Stimulated activated CD4-positive, alpha-beta T cell treated with anti-CD3 and anti-CD28 coated beads, Interleukin-15, amount 100 ng/mL, for 1 hour (primary cell): ENCODE measurements at regions not wholly inside any gene's neighbourhood (a gene's known extent, or its start where the extent isn't known, plus 50 kb on each side); places are given as distances from the start of the nearest gene placed in this dataset.
"Not testable (repeated sequence)": the region's sequence is repeated elsewhere in the genome, so short reads cannot be mapped to it uniquely, and the experiment has no call there.

Experiments
- DNase-seq, 2 donors: peaks; one replicate each; pipeline ENCODE4 v3.0.0-alpha.2; 2020; ENCODE audit warnings: low read depth in 1 of 2, low spot score in 1 of 2

DNA sequence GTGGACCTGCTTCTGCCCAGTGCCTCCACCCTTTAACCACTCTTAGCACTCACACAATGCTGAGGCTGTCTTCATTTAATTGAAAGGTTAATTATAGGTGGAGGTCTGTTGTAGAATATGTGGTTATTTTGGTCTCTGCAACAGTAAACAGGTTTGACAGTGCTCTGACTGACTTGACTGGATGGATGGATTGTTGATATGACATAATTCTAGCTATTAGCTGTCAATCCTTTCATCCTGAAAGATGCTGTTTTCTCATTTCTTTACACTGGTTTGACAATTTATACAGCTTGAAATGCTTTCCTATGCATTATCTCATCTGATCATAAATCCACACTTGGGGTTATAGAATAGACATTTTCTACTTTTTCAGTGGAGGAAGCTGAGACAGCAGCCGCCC is 210.7 kb downstream of the CDH26 start:
- DNase-seq = no peak

DNA sequence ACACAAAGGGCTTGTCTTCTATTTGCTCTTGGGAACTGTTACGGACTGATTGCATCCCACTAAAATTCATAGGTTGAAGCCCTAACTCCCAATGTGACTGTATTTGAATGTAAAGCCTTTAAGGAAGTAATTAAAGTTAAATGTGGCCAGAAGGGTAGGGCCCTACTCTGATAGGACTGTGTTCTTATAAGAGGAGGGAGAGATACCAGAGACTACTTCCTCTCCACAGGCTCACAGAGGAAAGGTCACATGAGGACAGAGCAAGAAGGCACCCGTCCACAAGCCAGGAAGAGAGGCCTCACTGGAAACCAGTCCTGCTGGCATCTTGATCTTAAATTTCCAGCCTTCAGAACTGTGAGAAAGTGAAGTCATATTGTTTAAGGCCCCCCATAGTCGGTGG is 211.9 kb downstream of the CDH26 start:
- no peak for DNase-seq

DNA sequence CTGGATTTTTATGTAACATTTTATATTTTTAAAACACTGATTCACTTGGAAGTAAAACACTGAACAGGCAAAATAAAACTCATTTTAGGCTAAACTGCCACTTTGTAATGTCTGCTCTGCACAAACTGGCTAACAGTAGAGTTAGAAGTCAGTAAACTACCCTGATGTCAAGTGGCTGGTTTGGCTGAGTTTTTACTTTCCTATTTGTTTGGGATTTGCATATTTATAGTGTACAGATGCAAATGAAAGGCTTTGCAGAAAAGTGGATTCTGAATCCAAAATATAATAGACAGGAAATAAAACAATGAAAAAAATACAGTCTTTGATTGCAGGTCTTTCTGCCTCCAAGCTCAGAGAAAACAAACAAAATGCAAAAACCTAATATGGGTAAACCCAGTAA is 213.1 kb downstream of the CDH26 start:
- DNase-seq = no peak

DNA sequence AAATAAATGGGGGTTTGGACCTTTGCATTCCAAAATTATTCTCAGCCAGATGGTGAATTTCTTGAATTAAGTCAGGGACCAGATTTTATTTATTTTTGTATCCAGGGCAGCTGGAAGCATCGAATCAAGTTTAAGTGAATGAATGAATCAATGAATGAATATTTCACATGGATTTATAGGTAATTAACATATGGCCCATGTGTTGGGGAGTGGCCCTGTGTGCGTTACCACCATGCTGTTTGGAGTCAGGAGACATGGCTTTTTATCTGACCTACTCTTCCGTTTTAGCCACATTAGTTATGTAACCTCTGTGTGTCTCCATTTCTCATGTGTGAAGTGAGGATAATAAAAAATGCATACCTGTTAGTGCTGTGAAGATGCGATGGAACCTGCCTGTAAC is 213.5 kb downstream of the CDH26 start:
- DNase-seq = no peak

DNA sequence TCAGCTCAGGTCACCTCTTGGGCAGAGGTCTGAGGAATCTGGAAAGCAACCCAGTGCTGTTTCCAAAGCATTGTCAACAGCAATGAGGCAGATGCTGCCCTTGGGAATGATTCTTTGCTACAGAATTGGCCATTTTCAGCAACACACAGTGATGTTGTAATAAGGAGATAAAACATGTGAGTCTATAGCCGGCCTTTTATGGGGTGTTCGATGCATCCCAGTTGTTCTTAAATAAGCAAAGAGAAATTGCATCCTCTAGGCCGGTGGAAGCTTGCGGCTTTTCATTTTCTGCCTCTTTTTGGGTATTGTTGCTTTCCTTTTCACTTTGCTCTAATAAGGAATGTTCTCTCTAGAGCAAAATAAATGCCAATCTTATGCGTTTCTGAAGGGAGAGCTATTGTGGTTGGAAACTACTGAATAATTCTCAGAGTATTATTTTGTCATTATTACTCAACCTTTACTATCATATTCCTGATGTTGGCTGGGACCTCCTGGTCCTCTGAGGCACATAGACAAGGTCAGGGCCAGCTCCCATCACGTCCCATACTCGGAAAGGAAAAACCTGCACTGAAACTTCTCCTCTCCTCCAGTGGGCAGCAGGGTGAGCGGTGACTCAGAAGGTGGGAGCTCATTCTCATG is 214.2 kb downstream of the CDH26 start:
- no peak for DNase-seq

DNA sequence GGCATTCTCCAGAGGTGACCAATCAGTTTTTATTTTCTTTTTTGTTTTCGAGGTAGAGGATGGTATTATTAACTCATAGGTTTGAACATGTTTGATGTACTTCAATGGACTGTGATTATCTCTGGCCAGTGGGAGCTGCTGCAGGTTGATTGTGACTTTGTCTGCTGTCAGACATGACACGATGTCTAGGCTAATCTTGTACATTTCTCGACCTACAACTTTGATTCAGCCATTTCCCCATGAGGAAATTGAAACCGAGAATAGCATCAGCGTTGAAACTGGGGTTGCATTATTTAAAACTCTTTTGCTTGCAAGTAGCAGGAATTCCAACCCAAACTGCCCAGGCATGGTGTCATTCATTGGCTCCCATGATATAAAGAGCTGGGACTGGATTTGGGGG is 218.9 kb downstream of the CDH26 start:
- no peak for DNase-seq

DNA sequence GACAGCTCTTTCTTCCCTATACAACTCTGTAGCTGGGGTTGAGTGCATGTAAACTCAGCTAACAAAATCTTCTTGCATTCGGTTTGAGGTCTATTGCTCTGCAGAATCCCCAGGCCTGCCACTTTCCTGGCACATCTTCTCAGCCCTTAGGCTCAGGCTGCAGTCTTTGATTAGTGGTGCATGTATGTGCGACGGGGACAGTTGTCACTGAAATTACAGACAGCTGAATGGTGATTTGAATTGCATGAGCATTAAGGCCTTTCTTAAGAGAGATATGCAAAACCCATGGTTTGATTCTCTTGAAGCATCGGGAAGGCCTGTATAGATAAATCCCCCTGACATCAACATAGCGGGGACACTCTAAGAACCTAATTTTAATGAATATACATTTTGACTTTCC is 222.8 kb downstream of the CDH26 start:
- no peak for DNase-seq

DNA sequence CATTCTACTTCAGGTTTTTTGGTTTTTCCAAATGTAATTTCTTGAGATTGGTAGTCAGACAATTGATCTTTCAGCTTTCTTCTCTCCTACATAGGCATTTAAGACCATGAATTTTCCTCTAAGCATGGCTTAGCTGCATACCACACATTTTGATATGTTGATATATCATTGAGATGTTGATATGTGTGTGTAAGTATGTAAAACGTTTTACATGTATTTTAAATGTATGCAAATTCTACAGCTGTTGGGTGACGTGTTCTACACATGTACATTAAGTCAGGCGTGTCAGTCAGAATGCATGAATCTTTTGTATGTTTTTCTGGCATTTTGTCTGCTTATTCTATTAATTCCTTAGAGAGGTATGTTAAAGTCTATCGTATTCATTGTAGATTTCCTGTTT is 228.2 kb downstream of the CDH26 start:
- no peak for DNase-seq

DNA sequence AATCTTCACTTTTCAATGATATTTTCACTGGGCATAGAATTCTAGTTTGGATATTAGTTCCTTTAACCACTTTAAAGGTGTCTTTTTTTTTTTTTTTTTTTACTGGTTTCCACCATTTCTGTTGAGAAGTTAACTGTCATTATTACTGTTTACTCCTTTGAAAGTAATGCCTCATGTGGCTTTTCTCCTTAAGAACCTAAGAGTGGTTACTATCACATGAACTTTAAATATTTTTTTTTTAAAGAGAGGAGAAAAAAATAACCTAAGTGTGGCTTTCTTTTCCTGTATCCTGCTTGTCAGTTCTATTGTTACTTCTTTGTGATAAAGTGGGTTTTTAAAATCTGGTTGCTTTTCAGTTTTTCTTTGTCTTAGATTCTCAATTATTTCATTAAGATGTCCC is 229.5 kb downstream of the CDH26 start:
- no peak for DNase-seq

DNA sequence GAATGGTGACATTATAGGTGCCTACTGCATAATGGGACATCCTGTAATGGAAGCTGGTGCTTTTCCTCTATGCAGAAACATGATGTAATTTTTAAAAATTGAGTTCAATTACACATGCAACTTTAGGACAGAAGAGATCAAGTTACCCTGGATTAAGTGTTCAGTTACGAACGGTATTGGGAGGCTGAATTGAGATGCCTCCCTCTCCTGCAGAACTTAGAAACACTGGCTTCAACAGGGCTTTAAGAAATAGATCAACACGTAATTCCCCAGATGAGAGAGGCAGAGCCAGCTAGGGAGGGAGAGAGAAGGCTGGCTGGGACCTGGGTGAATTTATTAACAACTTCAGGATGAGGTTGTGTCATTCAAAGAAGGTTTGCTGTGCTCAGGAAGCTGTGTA is 232.8 kb downstream of the CDH26 start:
- DNase-seq = no peak

DNA sequence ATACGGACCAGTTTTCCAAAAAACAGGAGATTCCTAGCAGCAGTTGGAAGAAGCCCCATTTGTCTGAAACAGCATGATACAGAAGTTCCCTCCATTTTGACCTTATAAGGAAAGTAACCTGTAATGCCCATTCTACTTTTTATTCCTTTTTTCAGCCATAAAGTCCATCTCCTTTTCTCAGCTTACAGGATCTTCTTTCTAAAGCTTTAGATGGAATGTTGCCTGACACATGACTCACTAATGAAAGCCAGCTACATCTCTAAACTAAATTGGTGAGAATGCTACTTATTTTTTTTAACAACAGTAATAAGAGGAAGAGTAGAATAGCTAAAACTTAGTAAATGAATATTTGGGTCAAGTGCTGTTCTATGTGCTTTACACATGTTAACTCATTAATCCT is 234.1 kb downstream of the CDH26 start:
- DNase-seq = no peak

DNA sequence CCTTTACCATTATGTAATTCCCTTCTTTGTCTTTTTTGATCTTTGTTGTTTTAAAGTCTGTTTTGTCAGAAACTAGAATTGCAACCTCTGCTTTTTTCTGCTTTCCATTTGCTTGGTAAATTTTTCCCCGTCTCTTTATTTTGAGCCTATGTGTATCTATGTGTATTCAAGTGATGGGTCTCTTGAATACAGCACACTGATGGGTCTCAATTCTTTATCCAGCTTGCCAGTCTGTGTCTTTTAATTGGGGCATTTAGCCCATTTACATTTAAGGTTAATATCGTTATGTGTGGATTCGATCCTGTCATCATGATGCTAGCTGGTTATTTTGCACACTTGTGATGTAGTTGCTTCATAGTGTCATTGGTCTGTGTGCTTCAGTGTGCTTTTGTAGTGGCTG is 240.9 kb downstream of the CDH26 start:
- DNase-seq = not testable (repeated sequence)

DNA sequence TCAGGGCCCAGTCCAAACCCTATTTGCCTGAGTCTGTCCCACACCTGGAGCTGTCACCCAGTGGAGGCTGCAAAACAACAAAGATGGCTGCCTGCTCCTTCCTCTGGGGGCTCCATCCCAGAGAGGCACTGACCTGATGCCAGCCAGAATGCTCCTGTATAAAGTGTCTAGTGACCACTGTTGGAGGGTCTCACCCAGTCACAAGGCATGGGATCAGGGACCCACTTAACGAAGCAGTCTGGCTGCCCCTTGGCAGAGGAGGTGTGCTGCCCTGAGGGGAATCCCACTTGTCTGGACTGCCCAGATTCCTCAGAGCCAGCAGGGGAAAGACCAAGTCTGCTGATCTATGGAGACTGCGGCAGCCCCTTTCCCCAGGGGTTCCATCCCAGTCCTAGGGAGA is 241.6 kb downstream of the CDH26 start:
- DNase-seq = no peak

DNA sequence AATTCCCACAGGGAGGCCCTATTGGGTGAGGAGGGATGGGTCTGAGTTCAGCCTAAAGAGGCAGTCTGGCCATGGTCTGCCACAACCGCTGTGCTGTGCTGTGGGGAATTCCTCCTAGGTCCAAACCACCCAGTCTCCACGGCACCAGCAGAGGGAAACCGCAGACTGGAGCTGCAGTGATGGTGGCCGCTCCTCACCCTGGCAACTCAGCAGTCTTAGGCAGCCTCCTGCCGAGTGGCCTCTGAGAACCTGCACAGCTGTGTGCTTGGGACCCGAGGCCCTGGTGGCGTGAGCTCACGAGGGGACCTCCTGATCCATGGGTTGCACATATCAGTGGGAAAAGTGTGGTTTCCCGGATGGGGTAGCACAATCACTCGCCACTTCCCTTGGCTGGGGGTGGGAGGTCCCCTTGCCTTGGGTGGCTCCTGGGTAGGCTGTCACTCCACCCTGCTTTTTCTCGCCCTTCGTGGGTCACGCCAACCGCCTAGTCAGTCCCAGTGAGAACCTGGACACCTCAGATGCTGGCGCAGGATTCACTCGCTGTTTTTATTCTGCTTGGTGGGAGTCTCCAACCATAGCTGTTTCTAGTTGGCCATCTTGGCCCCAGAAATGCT is 242.2 kb downstream of the CDH26 start:
- no peak for DNase-seq

DNA sequence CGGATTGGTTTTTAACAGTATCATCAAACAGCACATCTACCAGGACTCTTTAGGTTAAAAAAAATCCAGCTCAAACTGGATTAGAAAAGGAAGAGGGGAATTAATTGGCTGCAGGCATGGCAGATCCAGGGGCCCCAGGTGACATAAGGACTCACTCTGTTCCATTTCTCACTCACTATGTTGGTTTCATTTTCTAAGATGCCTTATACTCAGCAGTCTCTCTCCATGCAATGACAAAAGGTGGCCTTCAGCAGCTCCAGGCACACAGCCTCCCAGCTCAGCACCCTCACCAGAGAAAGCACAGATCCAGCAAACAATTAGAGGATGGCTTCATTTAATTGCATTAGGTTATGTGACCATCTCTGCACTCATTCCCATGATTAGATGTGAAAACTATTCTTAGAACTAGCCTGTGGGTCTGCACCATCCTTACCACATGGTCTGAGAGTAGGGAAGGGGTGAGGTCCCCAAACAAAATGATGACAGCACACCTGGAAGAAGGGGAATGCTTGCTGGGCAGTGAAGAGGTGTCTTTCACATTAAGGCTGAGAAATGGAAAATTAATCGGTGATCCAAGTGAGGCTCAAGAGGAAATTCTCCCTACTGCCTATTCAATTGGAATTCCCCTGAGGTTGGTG is 243.1 kb downstream of the CDH26 start:
- no peak for DNase-seq

DNA sequence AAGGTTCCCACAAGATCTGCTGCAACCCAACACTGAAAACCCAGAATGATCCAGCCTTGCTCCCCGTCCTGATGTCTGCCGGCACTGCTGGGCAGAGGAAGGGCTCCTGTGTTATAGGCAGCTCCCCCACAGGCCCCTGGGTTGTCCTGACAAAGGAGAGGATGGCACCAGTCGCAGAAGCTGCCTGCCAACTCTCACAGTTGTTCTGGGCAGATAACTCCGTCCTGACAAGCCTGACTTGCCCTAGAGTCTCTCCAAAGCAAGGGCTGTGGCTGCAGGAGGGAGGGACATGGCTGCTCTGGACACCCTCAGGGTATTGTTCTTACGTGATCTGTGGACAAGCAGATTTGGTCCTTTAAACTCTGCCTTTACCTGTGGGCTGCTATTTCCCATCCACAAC is 243.8 kb downstream of the CDH26 start:
- no peak for DNase-seq

DNA sequence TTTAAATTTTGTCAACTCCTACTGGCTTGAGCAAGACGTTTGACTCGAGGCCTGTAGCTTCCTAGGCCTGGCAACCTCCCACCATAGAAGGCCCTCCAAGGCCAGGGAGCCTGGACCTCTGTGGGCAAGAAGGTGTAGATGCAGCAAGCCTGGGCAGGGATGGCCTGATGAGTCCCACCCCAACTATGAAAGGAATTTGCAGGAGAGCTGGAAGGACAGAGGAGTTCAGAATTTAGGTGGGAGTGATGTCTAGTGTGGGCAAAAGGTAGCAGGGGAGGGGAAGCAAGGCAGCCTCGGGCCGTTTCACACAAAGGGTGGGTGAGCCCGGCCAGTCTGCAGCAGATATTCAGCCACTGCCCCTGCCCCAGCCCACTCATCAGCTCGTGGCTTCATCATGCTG is 245.2 kb downstream of the CDH26 start:
- DNase-seq = no peak

DNA sequence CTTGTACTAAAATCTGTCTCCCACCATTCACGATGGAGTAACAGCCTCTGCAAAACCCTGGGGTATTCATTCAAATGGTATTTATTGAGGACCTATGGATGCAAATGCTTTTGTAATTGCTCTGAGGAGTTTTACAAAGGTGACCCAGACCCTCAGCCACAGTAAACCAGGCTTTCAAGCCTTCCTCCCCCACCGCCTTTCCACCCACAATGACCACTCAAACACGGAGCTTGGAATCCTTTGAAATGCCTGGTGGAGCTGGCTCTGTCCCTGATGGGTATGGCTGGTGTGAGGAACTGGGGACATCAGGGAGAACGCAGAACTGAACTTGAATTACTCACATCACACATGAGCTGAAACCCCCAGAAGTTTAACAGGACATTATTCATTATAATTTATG is 246.4 kb downstream of the CDH26 start:
- no peak for DNase-seq

DNA sequence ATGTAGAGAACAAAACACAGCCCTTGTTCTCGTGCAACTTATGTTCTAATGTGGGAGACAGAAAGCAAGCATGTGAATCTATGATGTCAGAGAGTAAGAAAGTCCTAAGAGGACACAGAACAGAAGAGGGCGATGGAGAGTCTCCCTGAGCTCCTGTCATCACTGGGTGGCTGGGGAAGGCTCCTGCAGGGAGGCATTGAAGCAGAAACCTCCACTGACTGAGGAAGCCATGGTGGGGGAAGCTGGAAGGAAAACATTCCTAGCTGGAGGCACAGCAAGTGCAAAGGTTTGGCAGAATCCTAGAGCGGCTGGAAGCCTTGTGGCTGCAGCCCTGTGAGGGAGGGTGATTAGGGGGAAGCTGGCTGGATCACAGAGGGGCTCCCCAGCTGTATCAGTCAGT is 248.0 kb downstream of the CDH26 start:
- DNase-seq = no peak

DNA sequence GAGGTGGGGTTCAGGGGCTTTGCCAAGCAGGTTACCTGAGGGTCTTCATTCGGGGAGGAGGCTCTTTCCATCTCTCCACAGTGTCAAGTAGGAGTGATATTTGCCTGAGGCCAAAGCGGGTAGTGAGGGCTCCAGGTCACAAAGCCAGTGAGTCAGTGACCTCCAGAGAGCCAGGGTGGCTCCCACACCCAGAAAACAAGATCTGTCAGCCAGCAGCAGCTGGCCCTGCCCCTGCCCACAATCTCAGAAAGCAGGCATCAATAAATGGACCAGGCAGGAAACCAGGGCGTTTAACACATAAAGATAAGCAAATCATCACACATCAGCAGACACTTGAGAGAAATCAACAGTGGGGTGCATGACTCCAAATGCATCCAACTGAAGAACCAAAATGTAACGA is 250.8 kb downstream of the CDH26 start:
- no peak for DNase-seq

DNA sequence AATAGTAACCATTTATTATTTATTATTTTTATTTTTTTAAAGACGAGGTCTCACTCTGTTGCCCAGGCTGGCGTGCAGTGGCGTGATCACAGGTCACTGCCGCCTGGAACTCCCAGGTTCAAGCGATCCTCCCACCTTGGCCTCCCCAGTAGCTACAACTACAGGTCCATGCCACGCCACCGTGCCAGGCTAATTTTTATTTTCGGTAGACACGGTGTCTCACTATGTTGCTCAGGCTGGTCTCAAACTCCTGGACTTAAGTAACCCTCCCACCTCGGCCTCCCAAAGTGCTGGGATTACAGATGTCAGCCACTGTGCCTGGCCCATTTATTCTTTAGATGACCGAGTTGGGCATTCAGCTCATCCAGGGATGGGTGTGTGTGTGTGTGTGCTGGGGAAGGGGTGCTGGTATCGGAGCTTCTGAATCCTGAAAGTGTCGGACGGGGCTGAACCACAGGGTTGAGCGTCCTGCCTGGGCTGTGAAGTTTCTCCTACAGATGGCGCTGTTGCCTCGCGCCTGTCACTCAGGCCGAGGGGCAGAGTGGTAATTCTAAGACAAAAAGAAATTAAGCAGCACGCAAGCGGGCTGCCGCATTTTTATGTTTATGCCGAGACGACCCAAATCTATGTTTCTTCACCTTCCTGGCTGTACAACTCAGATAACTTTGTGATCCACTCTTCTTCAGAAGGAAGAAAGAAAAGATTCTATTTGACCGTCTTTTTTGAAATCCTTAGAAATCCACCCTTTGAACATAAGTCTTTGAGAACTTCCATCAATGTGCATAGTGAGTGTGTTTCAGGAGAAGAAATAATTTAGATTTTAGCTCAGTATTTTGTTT is 252.8 kb downstream of the CDH26 start:
- DNase-seq = peak; percentile 12 to 40
